ENCODE measurements at regions not wholly inside any gene's neighbourhood (a gene's known extent, or its start where the extent isn't known, plus 50 kb on each side); places are given as distances from the start of the nearest gene placed in this dataset.

- Histone ChIP-seq H3K9me3 (ENCODE audit: severe bottlenecking) (no peaks in the 10 kb centered on the region), H3K27ac (no peak overlapping the region)
- TF ChIP-seq CTCF (IDR thresholded peaks at IDR 0.05; ENCODE audit: low read depth, low read length), result no peak
These were observed 217.2 kb upstream of the STXBP6 start for GRCh38 chr14:25267186-25267585.

GRCh38 chr14:25259470-25259869 is 209.5 kb upstream of the STXBP6 start:
- no peak for TF ChIP-seq CTCF (IDR thresholded peaks at IDR 0.05; ENCODE audit: low read depth, low read length)
- no peak overlapping the region for H3K27ac ChIP-seq
- no peak overlapping the region for H3K4me3 ChIP-seq (ENCODE audit: low read depth, low read length)
- no peak for DNase-seq
- H3K36me3 ChIP-seq, result no peaks in the 10 kb centered on the region
- no peaks in the 10 kb centered on the region for H3K9me3 ChIP-seq (ENCODE audit: severe bottlenecking)
- H3K27me3 ChIP-seq (ENCODE audit: insufficient read depth, low read depth, severe bottlenecking), result peaks cover 28% of the 10 kb centered on the region

More at GRCh38 chr14:25267186-25267585, 217.2 kb upstream of the STXBP6 start:
- Histone ChIP-seq H3K27me3 (ENCODE audit: insufficient read depth, low read depth, severe bottlenecking) (peaks cover 22% of the 10 kb centered on the region), H3K36me3 (no peaks in the 10 kb centered on the region), H3K4me3 (ENCODE audit: low read depth, low read length) (no peak overlapping the region)
- no peak for DNase-seq

GRCh38 chr14:25252793-25253192 is 202.8 kb upstream of the STXBP6 start:
- Histone ChIP-seq H3K27ac (no peak overlapping the region), H3K36me3 (no peaks in the 10 kb centered on the region), H3K4me3 (ENCODE audit: low read depth, low read length) (no peak overlapping the region), H3K27me3 (ENCODE audit: insufficient read depth, low read depth, severe bottlenecking) (peaks cover 28% of the 10 kb centered on the region), H3K9me3 (ENCODE audit: severe bottlenecking) (no peaks in the 10 kb centered on the region)
- no peak for DNase-seq
- no peak for TF ChIP-seq CTCF (IDR thresholded peaks at IDR 0.05; ENCODE audit: low read depth, low read length)

GRCh38 chr14:25250516-25250915 is 200.6 kb upstream of the STXBP6 start:
- H3K9me3 ChIP-seq (ENCODE audit: severe bottlenecking), result no peaks in the 10 kb centered on the region
- no peaks in the 10 kb centered on the region for H3K36me3 ChIP-seq
- no peak for DNase-seq
- no peak overlapping the region for H3K27ac ChIP-seq
- no peak overlapping the region for H3K4me3 ChIP-seq (ENCODE audit: low read depth, low read length)
- TF ChIP-seq CTCF (IDR thresholded peaks at IDR 0.05; ENCODE audit: low read depth, low read length), result no peak
- peaks cover 25% of the 10 kb centered on the region for H3K27me3 ChIP-seq (ENCODE audit: insufficient read depth, low read depth, severe bottlenecking)

- H3K4me3 ChIP-seq (ENCODE audit: low read depth, low read length), result no peak overlapping the region
- H3K27ac ChIP-seq, result no peak overlapping the region
- TF ChIP-seq CTCF (IDR thresholded peaks at IDR 0.05; ENCODE audit: low read depth, low read length), result no peak
- no peaks in the 10 kb centered on the region for H3K36me3 ChIP-seq
- H3K9me3 ChIP-seq (ENCODE audit: severe bottlenecking), result no peaks in the 10 kb centered on the region
- H3K27me3 ChIP-seq (ENCODE audit: insufficient read depth, low read depth, severe bottlenecking), result peaks cover 16% of the 10 kb centered on the region
- DNase-seq, result no peak
These were observed 197.7 kb upstream of the STXBP6 start for GRCh38 chr14:25247609-25248008.

GRCh38 chr14:25246751-25247150 is 196.8 kb upstream of the STXBP6 start:
- Histone ChIP-seq H3K9me3 (ENCODE audit: severe bottlenecking) (no peaks in the 10 kb centered on the region), H3K36me3 (no peaks in the 10 kb centered on the region), H3K4me3 (ENCODE audit: low read depth, low read length) (no peak overlapping the region), H3K27ac (no peak overlapping the region), H3K27me3 (ENCODE audit: insufficient read depth, low read depth, severe bottlenecking) (peaks cover 15% of the 10 kb centered on the region)
- DNase-seq, result no peak
- no peak for TF ChIP-seq CTCF (IDR thresholded peaks at IDR 0.05; ENCODE audit: low read depth, low read length)

All from WERI-Rb-1 (cell line).